Aorta (tissue), 5 donors: ENCODE measurements at regions not wholly inside any gene's neighbourhood (a gene's known extent, or its start where the extent isn't known, plus 50 kb on each side); places are given as distances from the start of the nearest gene placed in this dataset.
"Not testable (repeated sequence)": the region's sequence is repeated elsewhere in the genome, so short reads cannot be mapped to it uniquely, and the experiment has no call there.

ENCODE experiments used
- ATAC-seq: fragments of 200-7000 bp; cut with Tn5 transposase; one replicate; pipeline ENCODE4 v1.9.1; 2022; ENCODE audit warnings: moderate library complexity; ENCODE audit not compliant: low FRiP score
- DNase-seq, 2 donors: peaks; one replicate each; pipeline ENCODE4 v3.0.0-alpha.2; 2020
- H3K27ac ChIP-seq, 2 donors: one replicate each; pipeline ENCODE4 v1.5.1; 2013; ENCODE audit warnings: low read length in 2 of 2, mild to moderate bottlenecking in 2 of 2, moderate library complexity in 2 of 2, control low read depth in 1 of 2, inconsistent platforms in 1 of 2, low read depth in 1 of 2
- H3K27me3 ChIP-seq, 2 donors: one replicate each; pipeline ENCODE4 v1.6.1; 2013; ENCODE audit warnings: control low read depth in 1 of 2, low read length in 1 of 2, mild to moderate bottlenecking in 1 of 2, moderate library complexity in 1 of 2; ENCODE audit not compliant: insufficient read depth in 2 of 2, control insufficient read depth in 1 of 2
- H3K36me3 ChIP-seq, 2 donors: one replicate each; pipeline ENCODE4 v1.6.1; 2013; ENCODE audit warnings: control low read depth in 1 of 2, low read length in 1 of 2, mild to moderate bottlenecking in 1 of 2; ENCODE audit not compliant: insufficient read depth in 2 of 2, control insufficient read depth in 1 of 2
- H3K4me1 ChIP-seq, 2 donors: one replicate each; pipeline ENCODE4 v1.6.1; 2013; ENCODE audit warnings: low read length in 2 of 2, control low read depth in 1 of 2, mild to moderate bottlenecking in 1 of 2, moderate library complexity in 1 of 2; ENCODE audit not compliant: insufficient read depth in 2 of 2, control insufficient read depth in 1 of 2
- H3K4me3 ChIP-seq, 2 donors: one replicate each; pipeline ENCODE4 v1.5.1; 2013; ENCODE audit warnings: low read length in 2 of 2, control low read depth in 1 of 2, mild to moderate bottlenecking in 1 of 2
- H3K9me3 ChIP-seq: one replicate; pipeline ENCODE4 v1.6.1; 2013; ENCODE audit warnings: mild to moderate bottlenecking, low read length; ENCODE audit not compliant: control insufficient read depth
- WGBS, 2 donors: extraction: QIAGEN DNeasy Blood & Tissue Kit; methylation state at CpG; one replicate each; pipeline ENCODE4 v1.1.7; 2013; 5-methylcytosine and 5-hydroxymethylcytosine counted together
- intact Hi-C, 2 donors: fragments of 100-400 bp; cut with DNase I; formaldehyde crosslinking; loops; one replicate each; pipeline versions ENCODE4 v1.14.2 to v1.15.0; 2022
- donor health status: healthy with polysubstance abuse.
- donor health status: Bipolar disorder and iron deficiency.
- donor health status: DM: no; HTN: no; CAD: no.
- donor health status: DM: no; HTN: no; CAD: no.
- donor health status: DM: yes; HTN: yes; CAD: no.

- H3K4me1 ChIP-seq, DNase-seq, H3K36me3 ChIP-seq, H3K4me3 ChIP-seq, H3K27ac ChIP-seq, H3K9me3 ChIP-seq, ATAC-seq, H3K27me3 ChIP-seq, intact Hi-C loops: not testable (repeated sequence)
- WGBS, 2 donors, result 92 to 99% methylated on average over 4 of the region's 4 CpGs
These were observed 61.3 kb downstream of the SYF2 start for GRCh38 chr1:25171013-25171412.

- no peaks in the 10 kb centered on the region for H3K36me3 ChIP-seq
- ATAC-seq, result no peak
- no peak overlapping the region for H3K27ac ChIP-seq
- 93 to 94% methylated on average over 6 of the region's 6 CpGs for WGBS, 2 donors
- no peak overlapping the region for H3K4me3 ChIP-seq
- H3K27me3 ChIP-seq, result no peaks in the 10 kb centered on the region
- intact Hi-C loops, result no loop called here
- peaks cover 2% of the 10 kb centered on the region for H3K9me3 ChIP-seq
- no peak for DNase-seq
- H3K4me1 ChIP-seq, result no peaks in the 10 kb centered on the region
These were observed 61.9 kb downstream of the SYF2 start for GRCh38 chr1:25170439-25170838.

GRCh38 chr1:25169610-25170009 is 62.7 kb downstream of the SYF2 start:
- Histone ChIP-seq H3K4me1 (no peaks in the 10 kb centered on the region), H3K27ac (no peak overlapping the region), H3K36me3 (no peaks in the 10 kb centered on the region), H3K9me3 (no peaks in the 10 kb centered on the region), H3K4me3 (no peak overlapping the region), H3K27me3 (no peaks in the 10 kb centered on the region)
- ATAC-seq, result no peak
- WGBS, 2 donors, result 88 to 92% methylated on average over 8 of the region's 8 CpGs
- no peak for DNase-seq
- intact Hi-C loops, result no loop called here

- 93 to 96% methylated on average over 2 of the region's 2 CpGs for WGBS, 2 donors
- no peaks in the 10 kb centered on the region for H3K27me3 ChIP-seq
- H3K4me3 ChIP-seq, result no peak overlapping the region
- no peak overlapping the region for H3K27ac ChIP-seq
- DNase-seq, result no peak
- no peaks in the 10 kb centered on the region for H3K4me1 ChIP-seq
- no peak for ATAC-seq
- no peaks in the 10 kb centered on the region for H3K9me3 ChIP-seq
- intact Hi-C loops, result no loop called here
- no peaks in the 10 kb centered on the region for H3K36me3 ChIP-seq
These were observed 63.1 kb downstream of the SYF2 start for GRCh38 chr1:25169168-25169567.

- no peaks in the 10 kb centered on the region for H3K9me3 ChIP-seq
- H3K4me1 ChIP-seq, result no peaks in the 10 kb centered on the region
- WGBS, 2 donors, result 65 to 69% methylated on average over 11 of the region's 11 CpGs
- H3K27me3 ChIP-seq, result no peaks in the 10 kb centered on the region
- intact Hi-C loops, result no loop called here
- no peak for DNase-seq
- no peak overlapping the region for H3K4me3 ChIP-seq
- H3K27ac ChIP-seq, result no peak overlapping the region
- no peaks in the 10 kb centered on the region for H3K36me3 ChIP-seq
- ATAC-seq, result no peak
These were observed 63.9 kb downstream of the SYF2 start for GRCh38 chr1:25168193-25169071.

- ATAC-seq (no peak), DNase-seq (no peak)
- H3K27me3 ChIP-seq, result no peaks in the 10 kb centered on the region
- no peak overlapping the region for H3K27ac ChIP-seq
- WGBS, 2 donors, result 46 to 51% methylated on average over 17 of the region's 17 CpGs
- H3K9me3 ChIP-seq, result no peaks in the 10 kb centered on the region
- no peaks in the 10 kb centered on the region for H3K4me1 ChIP-seq
- no peaks in the 10 kb centered on the region for H3K36me3 ChIP-seq
- no peak overlapping the region for H3K4me3 ChIP-seq
- intact Hi-C loops, result no loop called here
These were observed 64.8 kb downstream of the SYF2 start for GRCh38 chr1:25167269-25168192.

GRCh38 chr1:25166847-25167246 is 65.5 kb downstream of the SYF2 start:
- no peak for DNase-seq

GRCh38 chr1:25163986-25164385 is 68.3 kb downstream of the SYF2 start:
- ATAC-seq (no peak), DNase-seq (no peak)
- H3K27ac ChIP-seq, result no peak overlapping the region
- 95 to 96% methylated on average over 2 of the region's 2 CpGs for WGBS, 2 donors
- no peaks in the 10 kb centered on the region for H3K36me3 ChIP-seq
- no peak overlapping the region for H3K4me3 ChIP-seq
- no peaks in the 10 kb centered on the region for H3K27me3 ChIP-seq
- no peaks in the 10 kb centered on the region for H3K9me3 ChIP-seq
- no peaks in the 10 kb centered on the region for H3K4me1 ChIP-seq
- intact Hi-C loops, result no loop called here

More at GRCh38 chr1:25166847-25167246, 65.5 kb downstream of the SYF2 start:
- Histone ChIP-seq H3K36me3 (no peaks in the 10 kb centered on the region), H3K4me1 (no peaks in the 10 kb centered on the region), H3K27ac (no peak overlapping the region), H3K4me3 (no peak overlapping the region), H3K9me3 (no peaks in the 10 kb centered on the region), H3K27me3 (no peaks in the 10 kb centered on the region)
- intact Hi-C loops, result no loop called here
- 82 to 96% methylated on average over 3 to 4 of the region's 4 CpGs for WGBS, 2 donors
- no peak for ATAC-seq
